GM18526 (cell line): ENCODE measurements at regions not wholly inside any gene's neighbourhood (a gene's known extent, or its start where the extent isn't known, plus 50 kb on each side); places are given as distances from the start of the nearest gene placed in this dataset.

Experiments used
- POLR2A ChIP-seq: IDR thresholded peaks from 3 replicates; pipeline ENCODE4 v1.6.1; 2011; ENCODE audit not compliant: insufficient read length; ENCODE audit errors: extremely low read depth

- TF ChIP-seq POLR2A: no peak
These were observed 126.3 kb upstream of the TNRC6C start for GRCh38 chr17:77832180-77832560.

DNA sequence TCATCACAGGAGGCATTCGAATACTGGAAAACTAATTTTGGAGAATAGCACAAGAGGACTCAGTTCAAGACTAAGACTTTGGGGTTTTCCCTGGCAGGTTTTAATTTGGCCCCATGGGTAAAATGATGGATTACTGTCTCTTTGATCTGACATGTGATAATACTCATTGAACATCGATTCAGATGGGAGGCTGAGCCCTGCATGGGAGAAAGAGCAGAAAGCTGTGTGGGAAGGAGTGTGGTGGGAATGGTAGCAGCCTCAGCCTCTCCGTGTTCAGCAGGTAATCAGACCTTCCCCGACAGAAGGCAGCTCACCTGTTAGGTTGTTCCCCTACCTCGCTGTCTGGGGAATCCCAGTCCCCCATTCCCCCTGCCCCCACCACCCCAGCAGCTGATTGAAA is 124.7 kb upstream of the TNRC6C start:
- no peak for TF ChIP-seq POLR2A

DNA sequence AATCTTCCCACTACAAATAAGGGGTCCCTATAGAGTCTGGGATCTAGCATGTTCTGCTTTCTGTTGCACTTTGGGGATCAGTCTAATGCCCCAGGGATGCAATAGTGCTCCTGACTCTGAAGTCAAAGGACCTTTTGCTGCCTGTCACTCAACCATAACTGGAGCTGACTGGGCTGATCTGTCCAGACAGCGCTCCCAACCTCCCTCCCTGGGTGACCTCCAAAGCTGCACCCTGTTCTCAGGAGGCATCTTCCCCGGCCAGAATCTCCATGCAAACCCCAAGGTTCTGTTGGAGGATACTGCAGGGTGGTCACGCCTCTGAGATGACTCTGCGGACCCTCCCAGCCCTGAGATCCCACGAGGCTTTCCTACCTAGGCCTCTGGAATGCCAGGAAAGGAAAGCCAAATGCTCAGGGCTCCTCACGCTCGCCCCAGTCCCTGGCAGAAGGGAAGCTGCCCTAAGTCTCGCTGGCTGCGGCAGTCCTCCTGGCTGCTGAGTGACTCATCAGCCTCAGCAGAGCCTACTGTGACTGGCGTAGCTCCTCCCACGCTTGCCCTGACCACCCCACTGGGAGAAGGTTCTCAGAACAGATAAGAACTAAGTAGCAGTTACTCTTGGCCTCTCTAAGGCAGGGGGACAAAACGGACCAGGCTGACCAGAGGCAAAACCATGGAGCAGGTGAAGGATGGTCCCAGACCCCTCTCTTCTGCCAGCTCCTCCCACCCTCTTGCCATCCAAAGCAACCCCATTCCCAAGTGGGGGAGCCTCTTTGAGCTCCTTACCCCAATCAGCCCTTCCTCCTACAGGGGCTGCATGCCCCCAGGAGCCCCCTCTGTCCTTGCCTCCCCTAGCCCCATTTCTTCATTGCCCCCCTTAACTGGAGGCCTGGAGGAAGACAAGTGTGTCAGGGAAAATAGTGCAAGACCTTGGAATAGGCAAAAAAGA is 124.1 kb upstream of the TNRC6C start:
- TF ChIP-seq POLR2A: no peak

DNA sequence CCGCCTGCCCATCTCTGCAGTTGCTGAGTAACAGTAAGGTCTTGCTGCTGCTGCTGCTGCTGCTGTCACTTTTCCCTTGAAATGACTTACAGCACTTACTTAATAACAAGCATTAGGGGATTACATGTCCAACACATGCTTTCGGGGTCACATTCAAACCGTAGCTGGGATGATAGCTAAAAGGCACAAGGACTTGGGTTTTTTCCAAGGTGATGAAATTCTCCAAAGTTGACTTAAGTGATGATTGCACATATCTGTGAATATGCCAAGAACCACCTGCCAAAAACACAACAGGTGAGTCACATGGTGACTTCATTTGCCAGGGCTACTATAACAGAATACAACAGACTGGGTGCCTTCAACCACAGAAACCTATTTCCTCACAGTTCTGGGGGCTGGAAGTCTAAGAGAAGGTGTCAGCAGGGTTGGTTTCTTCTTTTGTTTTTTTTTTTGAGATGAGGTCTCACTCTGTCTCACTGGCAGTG is 121.9 kb upstream of the TNRC6C start:
- no peak for TF ChIP-seq POLR2A

DNA sequence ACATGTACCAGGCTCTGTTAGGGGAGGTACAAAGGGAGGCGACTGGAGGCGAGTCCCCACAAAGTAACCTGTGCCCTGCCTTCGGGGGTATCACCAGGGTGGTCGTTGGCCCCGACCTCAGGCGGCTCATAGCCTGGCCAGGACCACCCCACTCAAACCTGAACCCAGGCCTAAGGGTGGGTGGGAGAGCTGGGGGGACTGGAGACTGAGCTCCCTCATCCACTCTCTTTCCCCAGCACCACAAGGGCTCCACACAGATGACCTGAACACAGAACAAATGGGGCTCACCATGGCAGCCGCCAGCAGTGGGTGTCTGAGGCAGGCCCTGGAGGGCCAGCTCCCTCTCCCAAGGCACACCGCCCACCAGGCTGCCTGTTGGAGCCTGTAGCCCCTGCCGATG is 120.6 kb upstream of the TNRC6C start:
- no peak for TF ChIP-seq POLR2A

GRCh38 chr17:77838748-77839697 is 119.5 kb upstream of the TNRC6C start:
- TF ChIP-seq POLR2A: no peak

GRCh38 chr17:77839698-77840512 is 118.6 kb upstream of the TNRC6C start:
- no peak for TF ChIP-seq POLR2A

DNA sequence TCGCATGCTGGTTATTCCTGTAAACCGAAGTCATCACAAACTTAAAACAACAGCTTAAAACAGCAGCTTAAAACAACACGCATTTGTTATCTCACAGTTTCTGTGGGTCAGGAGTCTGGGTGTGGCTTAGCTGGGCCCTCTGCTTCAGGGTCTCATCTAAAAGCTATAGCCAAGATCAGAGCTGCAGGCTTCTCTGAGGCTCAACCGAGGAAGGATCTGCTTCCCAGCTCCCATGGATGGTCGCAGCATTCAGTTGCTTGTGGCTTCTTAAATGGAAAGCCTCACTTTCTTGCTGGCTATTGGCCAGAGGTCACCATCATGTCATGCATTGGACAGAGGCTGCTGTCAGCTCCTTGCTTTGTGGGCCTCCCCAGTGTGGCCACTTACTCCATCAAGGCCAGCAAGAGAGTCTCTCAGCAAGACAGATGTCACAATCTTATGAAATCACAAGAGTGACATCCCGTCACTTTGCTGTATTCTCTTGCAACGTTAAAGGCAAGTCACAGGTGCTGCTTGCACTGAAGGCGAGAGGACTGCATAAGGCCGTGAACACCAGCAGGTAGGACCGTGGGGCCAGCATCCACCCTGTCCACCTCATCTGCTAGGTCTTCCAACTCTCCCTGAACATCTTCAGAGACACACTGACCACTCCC is 117.9 kb upstream of the TNRC6C start:
- no peak for TF ChIP-seq POLR2A

DNA sequence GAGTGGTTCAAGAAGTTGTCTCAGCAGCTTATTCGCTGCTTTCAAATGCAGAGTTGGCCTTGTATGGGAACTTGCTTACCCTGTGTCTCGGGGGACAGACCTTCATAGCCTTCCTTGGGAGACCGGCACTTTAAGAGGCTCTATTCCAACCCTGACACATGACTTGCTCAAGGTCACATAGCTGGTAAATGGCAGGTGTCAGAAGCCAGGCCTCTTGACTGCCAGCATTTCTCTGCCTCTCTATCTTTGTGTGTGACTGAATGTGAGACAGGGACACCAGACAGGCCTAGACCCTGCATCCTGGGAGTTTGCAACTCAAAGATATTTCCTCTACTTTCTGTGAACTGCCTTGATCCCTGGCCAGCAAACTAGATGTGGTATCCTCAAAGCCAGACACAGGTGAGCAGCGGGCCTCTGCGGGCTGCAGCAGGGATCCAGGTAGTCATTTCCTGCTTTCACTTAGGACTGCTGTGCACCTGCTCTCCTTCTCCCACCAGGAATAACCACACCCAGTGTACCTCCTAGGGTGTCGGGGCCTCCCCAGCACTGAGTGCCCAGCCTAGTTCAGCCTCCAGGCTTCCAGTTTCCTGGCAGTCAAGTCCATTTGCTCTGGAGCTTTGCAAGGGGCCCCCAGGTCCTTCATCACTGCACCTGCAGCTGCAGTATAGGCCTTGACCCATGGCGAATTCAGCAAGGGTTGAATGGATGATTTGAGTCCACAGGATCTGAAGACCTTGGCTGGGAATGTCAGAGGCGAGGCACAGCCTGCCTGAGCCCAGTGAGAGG is 116.6 kb upstream of the TNRC6C start:
- TF ChIP-seq POLR2A: no peak

DNA sequence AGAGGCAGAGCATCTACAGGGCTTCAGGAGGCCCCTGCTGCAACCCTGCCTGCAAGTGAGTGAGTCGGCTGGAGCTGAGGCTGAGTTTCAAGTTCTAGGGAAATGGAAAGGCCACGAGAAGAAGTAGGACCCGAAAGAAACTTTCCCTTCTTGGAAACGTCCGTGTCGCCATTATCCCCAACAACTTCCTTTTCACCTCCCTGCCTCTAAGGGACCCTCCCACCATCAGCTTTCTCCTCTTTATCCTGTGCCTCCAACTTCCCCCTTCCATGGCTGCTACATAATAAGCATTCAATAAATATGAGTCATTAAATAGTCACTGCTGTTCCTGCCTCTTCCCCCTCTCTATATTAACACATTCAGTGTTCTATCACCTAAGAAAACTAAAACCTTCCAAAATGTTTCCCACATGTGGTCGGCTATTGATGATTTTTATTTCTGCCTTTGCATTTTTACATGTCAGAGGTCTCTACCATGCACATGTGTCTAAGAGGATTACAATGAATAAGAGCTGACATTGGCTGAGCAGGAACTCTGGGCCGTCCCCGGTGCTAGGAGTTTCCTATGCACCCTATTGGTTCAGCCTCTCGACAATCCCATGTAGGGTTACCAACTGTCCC is 115.9 kb upstream of the TNRC6C start:
- TF ChIP-seq POLR2A: no peak

- TF ChIP-seq POLR2A: no peak
These were observed 114.6 kb upstream of the TNRC6C start for GRCh38 chr17:77843896-77844295.

- no peak for TF ChIP-seq POLR2A
These were observed 113.8 kb upstream of the TNRC6C start for GRCh38 chr17:77844681-77845080.

DNA sequence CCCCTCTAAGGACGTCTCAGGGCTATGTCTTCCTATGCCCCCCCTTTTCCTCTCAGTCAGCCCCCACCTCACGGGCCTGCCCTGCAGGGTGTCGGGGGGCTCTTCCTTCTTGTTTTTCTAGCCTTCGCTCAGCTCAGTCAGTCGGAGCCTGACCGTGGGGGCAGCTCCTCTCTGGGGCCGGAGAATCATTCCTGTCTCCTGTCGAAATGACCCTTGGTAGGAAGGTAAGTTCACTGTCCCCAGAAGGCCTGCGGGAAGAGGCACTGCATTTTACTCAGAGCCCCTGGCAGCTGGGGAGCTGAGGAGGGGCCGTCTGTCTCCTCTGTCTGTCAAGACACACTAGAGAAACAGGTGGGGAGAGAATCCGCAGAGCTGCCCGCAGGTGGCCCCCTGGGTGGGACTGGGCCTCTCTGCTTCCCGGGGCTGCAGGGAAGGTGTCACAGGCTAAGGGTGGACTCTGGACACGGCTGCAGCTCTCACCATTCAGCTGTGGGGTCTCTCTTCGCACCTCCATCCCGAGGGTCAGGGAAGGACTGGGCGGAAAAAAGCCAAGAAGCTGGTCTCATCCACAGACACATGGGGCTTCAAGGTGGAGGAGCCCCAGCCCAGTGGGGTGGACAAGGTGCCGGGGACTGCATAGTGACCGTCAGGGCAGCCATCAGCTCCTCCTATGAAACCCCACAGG is 112.8 kb upstream of the TNRC6C start:
- TF ChIP-seq POLR2A: no peak
